H1 (cell line): ENCODE measurements at regions not wholly inside any gene's neighbourhood (a gene's known extent, or its start where the extent isn't known, plus 50 kb on each side); places are given as distances from the start of the nearest gene placed in this dataset.

ENCODE experiments used
- CTCF ChIA-PET: fragments of 300-600 bp; sonication (Branson Sonifier 250); formaldehyde crosslinking; loops from one replicate; lab custom pipeline; 2021; ENCODE audit not compliant: partially characterized antibody; lab: Charles Lee
- POLR2A ChIA-PET: fragments of 300-600 bp; sonication (Branson Sonifier 250); formaldehyde crosslinking; loops from one replicate; lab custom pipeline; 2021; ENCODE audit warnings: inconsistent platforms; ENCODE audit not compliant: partially characterized antibody; lab: Charles Lee
- DNase-seq, 2 experiments: peaks; one replicate each; pipeline versions ENCODE4 v3.0.0 to v3.0.0-alpha.2; 2010 to 2022; ENCODE audit warnings: low spot score in 2 of 2, low read depth in 1 of 2, mixed read lengths in 1 of 2
- FAIRE-seq: peaks from 2 replicates; lab custom pipeline; 2011; peaks lifted over from hg19 to GRCh38; lab: Jason Lieb, UNC
- H2AFZ ChIP-seq: 2 replicates; pipeline ENCODE4 v1.8.1; 2012; ENCODE audit warnings: low read length, inconsistent platforms
- H2AK5ac ChIP-seq: 2 replicates; pipeline ENCODE4 v1.6.1; 2013; ENCODE audit warnings: low read depth, low read length
- H2BK120ac ChIP-seq: replicated peaks from 2 replicates; pipeline ENCODE3; 2013; ENCODE audit warnings: low read depth, low read length, inconsistent platforms
- H2BK12ac ChIP-seq: 2 replicates; pipeline ENCODE4 v1.6.1; 2013; ENCODE audit warnings: low read depth, low read length
- H2BK15ac ChIP-seq: 2 replicates; pipeline ENCODE4 v1.6.1; 2013; ENCODE audit warnings: low read length
- H2BK20ac ChIP-seq: 2 replicates; pipeline ENCODE4 v1.6.1; 2013; ENCODE audit warnings: low read length
- H2BK5ac ChIP-seq: 2 replicates; pipeline ENCODE4 v1.6.1; 2013; ENCODE audit warnings: low read depth, low read length
- H3K14ac ChIP-seq: 2 replicates; pipeline ENCODE4 v1.6.1; 2013; ENCODE audit warnings: inconsistent platforms; ENCODE audit not compliant: insufficient read length
- H3K18ac ChIP-seq: 2 replicates; pipeline ENCODE4 v1.6.1; 2013; ENCODE audit warnings: low read length; ENCODE audit errors: extremely low read depth
- H3K23ac ChIP-seq: 2 replicates; pipeline ENCODE4 v1.6.1; 2013; ENCODE audit warnings: inconsistent platforms; ENCODE audit not compliant: insufficient read length
- H3K23me2 ChIP-seq: 2 replicates; pipeline ENCODE4 v1.6.1; 2013; ENCODE audit warnings: low read depth, low read length
- H3K27ac ChIP-seq: 2 replicates; pipeline ENCODE4 v1.6.1; 2011; ENCODE audit warnings: low read depth, low read length, inconsistent platforms
- H3K27me3 ChIP-seq, 4 experiments: replicated peaks in 1 of 4; 1 replicate in 1 of 4; 2 replicates in 3 of 4; pipeline versions ENCODE4 v1.6.1 to v1.8.1; 2011 to 2013; ENCODE audit warnings: low read length in 3 of 4, mild to moderate bottlenecking in 3 of 4, inconsistent platforms in 2 of 4, mixed read lengths in 2 of 4, moderate library complexity in 1 of 4; ENCODE audit not compliant: control insufficient read depth in 3 of 4, insufficient read depth in 3 of 4; ENCODE audit errors: extremely low read depth in 1 of 4
- H3K36me3 ChIP-seq, 4 experiments: 2 replicates each; pipeline versions ENCODE4 v1.6.1 to v1.8.1; 2011 to 2013; ENCODE audit warnings: mild to moderate bottlenecking in 4 of 4, low read length in 3 of 4, moderate library complexity in 2 of 4, control low read depth in 1 of 4, inconsistent platforms in 1 of 4; ENCODE audit not compliant: insufficient read depth in 4 of 4, control insufficient read depth in 2 of 4
- H3K4ac ChIP-seq: replicated peaks from 2 replicates; pipeline ENCODE3; 2013; ENCODE audit warnings: low read length, low read depth, mixed read lengths, inconsistent platforms; ENCODE audit not compliant: insufficient read length
- H3K4me1 ChIP-seq, 4 experiments: replicated peaks in 1 of 4; 1 replicate in 1 of 4; 2 replicates in 3 of 4; pipeline versions ENCODE4 v1.6.1 to v1.8.1; 2011 to 2013; ENCODE audit warnings: low read length in 3 of 4, inconsistent platforms in 2 of 4, mixed read lengths in 1 of 4; ENCODE audit not compliant: insufficient read depth in 4 of 4, control insufficient read depth in 3 of 4
- H3K4me2 ChIP-seq, 2 experiments: 2 replicates each; pipeline versions ENCODE4 v1.6.1 to v1.8.1; 2011 to 2013; ENCODE audit warnings: low read depth in 2 of 2, low read length in 2 of 2, control low read depth in 1 of 2, inconsistent platforms in 1 of 2, mild to moderate bottlenecking in 1 of 2; ENCODE audit not compliant: insufficient read depth in 1 of 2
- H3K4me3 ChIP-seq, 4 experiments: fragments of 200-600, 300-600 bp in 1 of 4; sonication (generic), shearing (Covaris generic), sonication (Bioruptor Twin) in 1 of 4; 2 replicates each; pipeline versions ENCODE4 v1.5.1 to v1.8.1; 2011 to 2016; ENCODE audit warnings: low read length in 4 of 4, low read depth in 3 of 4, control low read depth in 2 of 4, inconsistent platforms in 2 of 4, mild to moderate bottlenecking in 2 of 4, mixed read lengths in 1 of 4, moderate library complexity in 1 of 4; ENCODE audit not compliant: insufficient read depth in 2 of 4; ENCODE audit errors: extremely low read depth in 1 of 4
- H3K56ac ChIP-seq: replicated peaks from 2 replicates; pipeline ENCODE3; 2013; ENCODE audit warnings: low read depth, mild to moderate bottlenecking, mixed read lengths, low read length, inconsistent platforms; ENCODE audit not compliant: insufficient read length
- H3K79me1 ChIP-seq: 2 replicates; pipeline ENCODE4 v1.6.1; 2013; ENCODE audit warnings: low read depth, low read length, control low read depth
- H3K79me2 ChIP-seq, 2 experiments: 2 replicates each; pipeline versions ENCODE4 v1.6.1 to v1.8.1; 2012 to 2013; ENCODE audit warnings: low read length in 2 of 2, mild to moderate bottlenecking in 2 of 2, inconsistent platforms in 1 of 2; ENCODE audit not compliant: insufficient read depth in 2 of 2, control insufficient read depth in 1 of 2
- H3K9ac ChIP-seq, 4 experiments: replicated peaks in 1 of 4; 1 replicate in 1 of 4; 2 replicates in 3 of 4; pipeline versions ENCODE4 v1.6.1 to v1.8.1; 2011 to 2013; ENCODE audit warnings: low read depth in 3 of 4, low read length in 3 of 4, control low read depth in 2 of 4, mild to moderate bottlenecking in 2 of 4, moderate library complexity in 2 of 4, inconsistent platforms in 1 of 4; ENCODE audit errors: extremely low read depth in 1 of 4
- H3K9me3 ChIP-seq, 2 experiments: 2 replicates each; pipeline versions ENCODE4 v1.6.1 to v1.8.1; 2012 to 2013; ENCODE audit warnings: mild to moderate bottlenecking in 2 of 2, moderate library complexity in 2 of 2, control low read depth in 1 of 2, inconsistent platforms in 1 of 2, low read depth in 1 of 2, low read length in 1 of 2, mixed read lengths in 1 of 2; ENCODE audit not compliant: insufficient read depth in 2 of 2
- H4K20me1 ChIP-seq, 2 experiments: replicated peaks in 1 of 2; 2 replicates each; pipeline versions ENCODE3 to v1.8.1; 2011 to 2013; ENCODE audit warnings: inconsistent platforms in 2 of 2, low read length in 2 of 2, mild to moderate bottlenecking in 1 of 2; ENCODE audit not compliant: insufficient read depth in 2 of 2, control insufficient read depth in 1 of 2
- H4K5ac ChIP-seq: 2 replicates; pipeline ENCODE4 v1.6.1; 2013; ENCODE audit warnings: low read length, low read depth, mixed read lengths, inconsistent platforms; ENCODE audit not compliant: insufficient read length
- H4K8ac ChIP-seq: 2 replicates; pipeline ENCODE4 v1.8.0; 2013; ENCODE audit warnings: mild to moderate bottlenecking, moderate library complexity, low read length, inconsistent platforms; ENCODE audit not compliant: insufficient read depth; ENCODE audit errors: extremely low read depth
- H4K91ac ChIP-seq: replicated peaks from 2 replicates; pipeline ENCODE3; 2013; ENCODE audit warnings: low read length, mixed read lengths, inconsistent platforms; ENCODE audit not compliant: insufficient read length
- CEBPB ChIP-seq: IDR thresholded peaks from 2 replicates; pipeline ENCODE4 v1.6.1; 2012; ENCODE audit warnings: low read depth, low read length
- CTBP2 ChIP-seq: IDR thresholded peaks from 2 replicates; pipeline ENCODE4 v1.7.0; 2011; ENCODE audit warnings: borderline replicate concordance, mild to moderate bottlenecking, moderate library complexity, mixed read lengths, low read length; ENCODE audit not compliant: insufficient read depth, insufficient read length
- POLR2A ChIP-seq, 2 experiments: IDR thresholded peaks; 1 replicate in 1 of 2; 2 replicates in 1 of 2; pipeline ENCODE4 v1.6.1; 2011; ENCODE audit warnings: low read depth in 2 of 2, low read length in 2 of 2, mild to moderate bottlenecking in 2 of 2; ENCODE audit errors: control extremely low read depth in 1 of 2
- POLR2AphosphoS5 ChIP-seq: IDR thresholded peaks from 2 replicates; pipeline ENCODE4 v1.6.1; 2011; ENCODE audit warnings: low read depth, low read length
- SIRT6 ChIP-seq: IDR thresholded peaks from one replicate; pipeline ENCODE4 v1.7.1; 2012; ENCODE audit warnings: low read length, inconsistent platforms
- SP2 ChIP-seq: IDR thresholded peaks from 2 replicates; pipeline ENCODE4 v1.6.1; 2012; ENCODE audit warnings: mild to moderate bottlenecking, low read length, inconsistent platforms
- TAF7 ChIP-seq: optimal IDR thresholded peaks from 2 replicates; pipeline ENCODE3; 2011; ENCODE audit warnings: low read depth, mild to moderate bottlenecking, inconsistent platforms, low read length, moderate library complexity, borderline replicate concordance
- USF2 ChIP-seq: IDR thresholded peaks from 2 replicates; pipeline ENCODE4 v1.6.1; 2011; ENCODE audit warnings: low read length, improper control_type of control experiment
- WGBS, 2 experiments: shearing (Covaris generic) in 1 of 2; methylation state at CpG; one replicate each; pipeline versions ENCODE4 v1.1.6 to v1.1.7; 2013 to 2015; ENCODE audit warnings: low lambda C conversion rate in 2 of 2, mixed read lengths in 2 of 2, inconsistent platforms in 1 of 2, low coverage in 1 of 2, missing lambda C conversion rate in 1 of 2; ENCODE audit not compliant: insufficient replicate concordance in 2 of 2, insufficient coverage in 1 of 2, insufficient read length in 1 of 2; ENCODE audit errors: extremely low coverage in 1 of 2, missing lambda C conversion rate in 1 of 2; 5-methylcytosine and 5-hydroxymethylcytosine counted together

GRCh38 chr1:195733408-195733807, 874.8 kb downstream of the KCNT2 start:
- TF ChIP-seq TAF7 (no peak), POLR2A (IDR thresholded peaks at IDR 0.05; ENCODE audit: control extremely low read depth in 1 of 2, low read depth in 2 of 2, low read length in 2 of 2) (no peak), CTBP2 (no peak), CEBPB (no peak), SIRT6 (no peak), SP2 (no peak), POLR2AphosphoS5 (no peak), USF2 (no peak)
- no peak overlapping the region for H3K4me3 ChIP-seq
- H2BK12ac ChIP-seq, result no peak overlapping the region
- no peak overlapping the region for H2BK5ac ChIP-seq
- H3K4ac ChIP-seq, result no peak overlapping the region
- DNase-seq, result no peak
- H3K23ac ChIP-seq, result no peak overlapping the region
- no peak overlapping the region for H3K18ac ChIP-seq
- no peak for FAIRE-seq
- no peak overlapping the region for H4K91ac ChIP-seq
- H3K79me2 ChIP-seq, result no peaks in the 10 kb centered on the region
- no peak overlapping the region for H3K14ac ChIP-seq
- no peak overlapping the region for H2BK120ac ChIP-seq
- no peak overlapping the region for H2AK5ac ChIP-seq
- no peaks in the 10 kb centered on the region for H4K20me1 ChIP-seq
- no peak overlapping the region for H3K9ac ChIP-seq
- no peaks in the 10 kb centered on the region for H3K23me2 ChIP-seq
- no peaks in the 10 kb centered on the region for H3K9me3 ChIP-seq
- no peak overlapping the region for H2BK15ac ChIP-seq
- peak overlapping the region; percentile 14; the same call in 1 of the 2 replicates for H2AFZ ChIP-seq
- H2BK20ac ChIP-seq, result no peak overlapping the region
- CTCF ChIA-PET, result interaction anchor here (0.5 to 2.9 kb wide), 6 partner anchors 10 to 402 kb away, joined by 3 to 20 read pairs (median 4); no protein-coding TSS in a partner anchor
- WGBS, 2 experiments, result 93% methylated on average over 4 of the region's 4 CpGs; no CpG with 5 or more reads in 1 of the 2 experiments
- no peaks in the 10 kb centered on the region for H3K36me3 ChIP-seq
- H3K4me1 ChIP-seq, result no peaks in the 10 kb centered on the region
- H3K27me3 ChIP-seq, result no peaks in the 10 kb centered on the region
- POLR2A ChIA-PET, result no interaction called here
- no peak overlapping the region for H3K56ac ChIP-seq
- H4K8ac ChIP-seq, result no peak overlapping the region
- no peaks in the 10 kb centered on the region for H3K79me1 ChIP-seq
- H3K4me2 ChIP-seq, result no peak overlapping the region
- no peak overlapping the region for H3K27ac ChIP-seq
- no peak overlapping the region for H4K5ac ChIP-seq
